ENCODE measurements at regions not wholly inside any gene's neighbourhood (a gene's known extent, or its start where the extent isn't known, plus 50 kb on each side); places are given as distances from the start of the nearest gene placed in this dataset.

DNA sequence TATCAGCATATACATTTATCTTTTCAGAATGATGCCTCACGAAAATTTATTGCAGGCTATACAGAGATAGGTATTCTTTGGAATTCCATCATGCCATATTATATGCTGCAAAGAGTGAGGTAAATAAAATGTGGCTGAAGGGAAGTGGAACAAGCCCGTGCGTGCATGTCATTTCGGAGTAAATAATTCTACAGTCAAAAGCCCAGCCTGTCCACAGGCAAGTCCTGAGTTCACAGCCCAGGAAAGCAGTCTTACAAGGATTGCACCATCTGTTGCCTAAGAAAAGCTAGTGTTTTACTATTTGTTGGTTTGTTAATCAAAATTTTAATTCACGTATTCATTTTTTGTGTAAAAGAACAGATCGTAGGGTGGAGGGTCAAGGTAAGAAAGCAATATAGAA is 292.4 kb upstream of the AKR1E2 start:
- DNase-seq (ENCODE audit: low read depth in 2 of 3, low spot score in 2 of 3) = no peak

DNA sequence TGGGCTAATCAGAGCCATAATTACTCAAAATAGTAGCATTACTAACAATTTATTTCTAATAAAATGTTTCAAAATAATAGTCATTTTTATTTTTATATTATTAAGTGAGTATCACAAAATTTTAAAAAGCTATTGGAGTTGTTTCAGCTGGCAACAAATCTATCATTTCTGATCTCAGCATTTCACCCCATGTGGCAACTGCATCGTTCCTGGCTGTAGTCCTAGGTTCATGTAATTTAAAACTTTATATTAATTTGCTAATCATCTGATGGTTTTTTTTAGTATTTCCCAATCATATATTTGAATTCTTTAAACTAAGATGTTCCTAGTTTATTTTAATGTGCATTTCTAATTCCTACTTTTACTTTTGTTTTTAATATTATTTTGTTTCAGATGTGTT is 293.0 kb upstream of the AKR1E2 start:
- DNase-seq (ENCODE audit: low read depth in 2 of 3, low spot score in 2 of 3) = no peak

DNA sequence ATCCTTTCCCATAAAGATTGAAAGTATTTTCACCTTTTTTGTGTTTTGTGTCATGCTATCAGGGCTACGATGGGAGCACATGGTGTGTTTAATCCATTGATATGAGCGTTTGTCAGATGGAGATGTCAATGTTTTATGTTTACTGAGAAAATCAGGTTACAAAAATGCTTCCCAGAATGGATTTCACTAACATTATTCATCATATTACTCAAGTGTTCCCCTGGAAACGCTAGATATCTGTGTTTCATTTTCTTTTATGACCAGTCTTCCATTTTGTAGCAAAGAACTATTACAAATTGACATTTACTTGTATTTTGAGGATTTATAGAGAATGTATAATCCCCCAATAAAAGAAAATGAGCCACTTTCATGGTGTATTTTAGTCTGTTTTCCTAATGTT is 293.5 kb upstream of the AKR1E2 start:
- DNase-seq (ENCODE audit: low read depth in 2 of 3, low spot score in 2 of 3) = no peak

- no peak for DNase-seq (ENCODE audit: low read depth in 2 of 3, low spot score in 2 of 3)
These were observed 294.0 kb upstream of the AKR1E2 start for GRCh38 chr10:4532011-4532410.

DNA sequence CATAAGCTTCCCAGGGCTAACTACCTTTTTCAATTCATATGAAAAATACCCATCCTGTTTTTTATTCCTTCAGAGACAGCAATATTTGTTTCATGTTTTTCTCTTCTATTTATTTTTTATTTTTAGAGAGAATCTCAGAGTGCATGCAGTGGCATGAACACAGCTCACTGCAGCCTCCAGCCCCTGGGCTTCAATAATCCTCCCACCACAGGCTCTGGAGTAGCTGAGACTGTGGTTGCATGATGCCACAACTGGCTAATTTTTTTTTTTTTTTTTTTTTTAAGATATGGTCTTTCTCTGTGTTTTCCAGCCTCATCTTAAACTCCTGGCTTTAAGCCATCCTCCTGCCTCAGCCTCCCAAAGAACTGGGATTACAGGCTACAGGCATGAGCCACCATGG is 296.7 kb upstream of the AKR1E2 start:
- DNase-seq (ENCODE audit: low read depth in 2 of 3, low spot score in 2 of 3) = no peak

GRCh38 chr10:4527281-4527970 is 298.6 kb upstream of the AKR1E2 start:
- no peak for DNase-seq (ENCODE audit: low read depth in 2 of 3, low spot score in 2 of 3)

DNA sequence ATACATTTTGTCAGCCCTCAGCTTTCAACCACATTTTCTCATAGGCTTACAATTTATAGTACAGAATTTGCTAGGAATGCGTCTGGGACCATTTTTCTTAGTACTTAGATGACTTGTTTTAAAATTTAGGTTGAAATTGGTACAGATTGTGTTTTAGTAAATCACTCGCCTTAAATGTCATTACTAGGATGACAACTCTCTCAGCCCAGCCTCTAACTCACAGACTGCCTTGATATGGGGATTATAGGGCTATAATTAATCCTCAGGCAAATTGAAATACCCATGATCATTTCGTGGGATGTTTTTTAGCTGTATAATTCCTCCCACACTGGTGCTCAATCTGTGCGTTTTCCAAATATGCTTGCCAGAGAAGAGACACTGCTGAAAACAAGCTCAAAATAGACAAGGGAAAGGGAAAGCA is 299.7 kb upstream of the AKR1E2 start:
- no peak for DNase-seq (ENCODE audit: low read depth in 2 of 3, low spot score in 2 of 3)

- DNase-seq (ENCODE audit: low read depth in 2 of 3, low spot score in 2 of 3) = no peak
These were observed 300.9 kb upstream of the AKR1E2 start for GRCh38 chr10:4525103-4525502.

GRCh38 chr10:4522296-4523000 is 303.6 kb upstream of the AKR1E2 start:
- no peak for DNase-seq (ENCODE audit: low read depth in 2 of 3, low spot score in 2 of 3)

DNA sequence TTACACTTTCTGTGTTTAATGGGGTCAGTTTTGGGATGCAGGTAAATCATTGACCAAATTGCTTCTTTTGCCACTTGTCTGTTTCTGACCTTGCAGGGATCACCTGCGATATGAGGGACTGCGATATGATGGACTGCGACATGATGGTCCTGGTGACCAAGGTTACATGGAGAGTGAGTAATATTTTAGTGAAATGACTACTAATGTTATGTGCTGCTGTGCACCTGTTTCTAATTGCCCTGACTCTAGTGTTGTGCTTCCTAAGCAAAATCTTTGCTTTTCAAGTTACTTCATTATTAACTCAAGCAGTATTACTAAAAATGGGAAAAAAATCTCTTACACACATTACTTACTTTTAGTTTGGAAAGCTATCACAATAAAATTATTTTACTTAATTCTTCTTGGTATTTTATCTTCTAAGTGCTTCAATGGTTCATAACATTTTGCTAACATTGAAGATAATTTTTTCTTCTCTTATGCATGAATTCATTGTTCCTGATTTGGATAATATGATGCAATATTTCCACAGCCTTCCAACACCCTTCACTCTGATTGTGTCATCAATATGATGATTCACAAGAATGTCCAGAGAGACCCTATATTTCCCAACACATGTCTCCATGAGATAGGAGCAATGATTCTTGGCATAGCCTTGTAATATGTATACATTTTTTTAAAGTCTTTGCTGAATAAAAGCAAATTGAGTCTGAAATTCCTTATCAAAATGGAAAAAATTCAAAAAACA is 306.2 kb upstream of the AKR1E2 start:
- DNase-seq (ENCODE audit: low read depth in 2 of 3, low spot score in 2 of 3) = no peak

GRCh38 chr10:4517746-4518145 is 308.3 kb upstream of the AKR1E2 start:
- no peak for DNase-seq (ENCODE audit: low read depth in 2 of 3, low spot score in 2 of 3)

GRCh38 chr10:4515721-4516120 is 310.3 kb upstream of the AKR1E2 start:
- no peak for DNase-seq (ENCODE audit: low read depth in 2 of 3, low spot score in 2 of 3)

DNA sequence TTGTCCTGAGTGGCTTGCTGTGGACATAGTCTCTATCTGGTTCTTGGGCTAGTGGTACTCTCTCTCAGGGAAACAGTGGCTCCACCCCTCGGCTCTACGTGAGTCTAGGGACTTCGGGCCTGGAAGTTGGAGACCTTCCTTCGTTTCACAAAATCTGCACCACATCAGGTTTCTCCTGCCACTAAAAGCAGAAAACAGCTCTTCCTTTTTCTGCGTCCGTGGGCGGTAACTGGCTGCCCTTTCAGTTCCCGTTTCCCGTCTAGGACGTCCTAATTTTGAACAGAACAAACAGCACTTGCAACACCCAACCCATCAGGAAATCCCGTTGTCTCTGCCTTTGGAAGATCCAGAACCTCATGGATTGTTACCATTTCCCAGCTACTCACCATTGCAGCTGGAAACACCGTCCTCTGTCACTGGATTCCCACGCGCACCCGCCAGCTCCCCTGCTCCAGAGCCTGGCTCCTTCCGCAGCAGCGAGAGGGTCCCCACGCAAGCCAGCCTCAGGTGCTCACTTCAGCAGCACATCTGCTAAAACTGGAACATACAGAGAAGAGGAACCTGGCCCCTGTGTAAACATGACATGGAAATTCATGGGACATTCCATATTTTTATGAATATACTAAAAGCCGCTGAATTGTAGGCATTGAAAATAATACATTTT is 311.4 kb upstream of the AKR1E2 start:
- no peak for DNase-seq (ENCODE audit: low read depth in 2 of 3, low spot score in 2 of 3)

DNA sequence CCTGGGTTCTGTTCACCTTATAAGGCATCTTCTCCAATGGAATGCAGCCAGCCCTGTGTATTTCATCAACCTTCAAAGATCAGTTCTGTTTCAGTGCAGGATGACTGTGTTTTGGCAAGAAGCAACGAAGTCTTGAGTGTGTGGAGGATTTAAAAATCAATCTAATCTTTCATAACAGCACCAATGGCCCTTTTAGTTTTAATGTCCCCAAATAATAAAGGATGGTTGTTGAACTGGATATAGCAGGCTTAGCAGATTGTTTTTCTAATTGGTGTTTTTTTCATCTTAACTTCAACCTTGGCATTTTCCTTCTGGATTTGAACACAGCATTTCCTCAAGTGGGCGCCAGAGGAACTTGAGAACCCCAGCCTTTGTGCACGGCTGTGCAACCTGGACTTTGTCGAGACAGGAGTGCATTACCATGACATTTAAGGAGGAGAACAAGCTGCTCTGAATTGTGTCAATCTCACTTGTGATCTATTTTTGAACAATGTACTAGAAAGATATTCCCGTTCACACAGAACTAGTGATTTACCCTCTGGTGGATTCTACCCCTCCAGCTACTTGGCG is 313.3 kb upstream of the AKR1E2 start:
- no peak for DNase-seq (ENCODE audit: low read depth in 2 of 3, low spot score in 2 of 3)

DNA sequence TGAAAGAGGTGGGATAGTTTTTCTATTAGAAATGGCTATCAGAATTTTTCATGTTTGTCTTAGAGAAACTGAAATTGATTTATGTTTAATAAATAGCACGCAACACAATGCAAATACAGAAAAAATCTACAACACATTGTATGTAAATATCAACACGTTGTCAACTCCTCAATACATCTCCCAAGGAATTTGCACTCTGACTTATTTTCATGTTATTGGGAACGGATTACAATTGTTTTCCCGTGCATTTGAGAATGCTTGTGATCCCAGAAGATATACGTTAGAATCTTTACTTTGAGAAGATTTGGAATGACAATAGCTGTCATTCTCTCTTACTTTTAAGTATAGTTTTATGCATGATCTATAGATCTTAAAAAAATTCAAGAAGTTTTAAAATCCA is 313.8 kb upstream of the AKR1E2 start:
- DNase-seq (ENCODE audit: low read depth in 2 of 3, low spot score in 2 of 3) = no peak

DNA sequence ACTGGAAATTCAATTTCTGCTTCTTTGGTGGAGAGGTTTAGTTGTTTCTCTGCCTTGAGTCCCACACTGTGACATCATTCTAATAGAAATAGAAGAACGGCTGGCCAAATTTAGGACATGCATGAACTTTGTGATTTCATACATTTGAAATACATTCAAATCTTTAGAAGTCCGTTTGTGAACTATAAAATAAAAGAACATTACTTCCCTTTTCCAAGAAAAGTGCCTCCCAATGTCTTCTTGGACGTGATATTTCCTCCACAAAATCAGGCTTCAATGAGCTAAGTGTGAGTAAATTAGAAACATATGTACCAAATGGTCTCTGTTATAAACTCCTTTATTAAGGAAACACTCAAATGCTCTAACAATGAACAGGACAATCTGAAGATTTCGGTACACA is 314.5 kb upstream of the AKR1E2 start:
- no peak for DNase-seq (ENCODE audit: low read depth in 2 of 3, low spot score in 2 of 3)

- no peak for DNase-seq (ENCODE audit: low read depth in 2 of 3, low spot score in 2 of 3)
These were observed 316.6 kb upstream of the AKR1E2 start for GRCh38 chr10:4509405-4509804.

GRCh38 chr10:4506095-4506494 is 319.9 kb upstream of the AKR1E2 start:
- no peak for DNase-seq (ENCODE audit: low read depth in 2 of 3, low spot score in 2 of 3)

GRCh38 chr10:4504550-4504949 is 321.5 kb upstream of the AKR1E2 start:
- no peak for DNase-seq (ENCODE audit: low read depth in 2 of 3, low spot score in 2 of 3)

- no peak for DNase-seq (ENCODE audit: low read depth in 2 of 3, low spot score in 2 of 3)
These were observed 322.9 kb upstream of the AKR1E2 start for GRCh38 chr10:4503076-4503475.

DNA sequence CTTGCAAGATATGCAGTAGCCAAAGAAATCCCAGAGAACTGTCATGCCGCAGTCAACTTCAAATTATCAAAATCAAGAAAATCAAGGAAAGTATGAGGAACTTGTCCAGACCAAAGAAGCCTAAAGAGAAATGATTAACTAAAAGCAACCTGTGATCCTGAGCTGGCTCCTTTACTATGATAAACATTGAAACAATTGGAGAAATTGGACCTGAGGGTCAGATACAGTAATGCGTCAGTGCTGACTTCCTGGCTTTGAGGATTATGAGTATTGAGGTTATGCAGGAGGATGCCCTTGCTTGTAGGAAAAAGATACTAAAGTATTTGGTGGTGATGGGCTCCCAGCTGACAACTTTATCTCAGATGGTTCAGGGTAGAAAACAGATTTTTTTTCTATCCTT is 324.7 kb upstream of the AKR1E2 start:
- no peak for DNase-seq (ENCODE audit: low read depth in 2 of 3, low spot score in 2 of 3)

All from activated CD8-positive, alpha-beta memory T cell treated with anti-CD3 and anti-CD28 coated beads for 48 hours (primary cell).